A549 (cell line): ENCODE measurements at regions not wholly inside any gene's neighbourhood (a gene's known extent, or its start where the extent isn't known, plus 50 kb on each side); places are given as distances from the start of the nearest gene placed in this dataset.

Experiments used
- ATAC-seq, 2 experiments: fragments of 200-7000 bp in 1 of 2; fragments of >200 bp in 1 of 2; cut with Nextera tagmentation in 1 of 2; cut with Tn5 transposase in 1 of 2; 3 replicates each; pipeline versions ENCODE4 v1.8.0 to v1.9.1; 2018 to 2020; ENCODE audit warnings: mild to moderate bottlenecking in 1 of 2, moderate library complexity in 1 of 2
- CTCF ChIA-PET: fragments of 300-600 bp; sonication (Branson Sonifier 250); formaldehyde crosslinking; extraction: SDS; loops from one replicate; lab custom pipeline; 2021; ENCODE audit warnings: antibody characterized with exemption, inconsistent platforms; lab: Yijun Ruan, JAX
- POLR2A ChIA-PET: fragments of 350-600 bp; formaldehyde crosslinking; extraction: SDS; loops from one replicate; lab custom pipeline; 2021; ENCODE audit warnings: antibody characterized with exemption, inconsistent platforms; lab: Yijun Ruan, JAX
- DNase-seq, 2 experiments: peaks; one replicate each; pipeline versions ENCODE4 v3.0.0 to v3.0.0-alpha.2; 2011 to 2016; ENCODE audit warnings: low read depth in 1 of 2, low spot score in 1 of 2
- FAIRE-seq: peaks from 2 replicates; lab custom pipeline; 2011; peaks lifted over from hg19 to GRCh38; lab: Jason Lieb, UNC
- H3K27ac ChIP-seq, 2 experiments: fragments of >200 bp; sonication (Bioruptor Twin); formaldehyde crosslinking; 3 replicates each; pipeline ENCODE4 v1.5.1; 2016 to 2017
- H3K4me1 ChIP-seq: fragments of >200 bp; sonication (Bioruptor Twin); formaldehyde crosslinking; 3 replicates; pipeline ENCODE4 v1.6.1; 2016
- H3K4me2 ChIP-seq: fragments of >200 bp; sonication (Bioruptor Twin); formaldehyde crosslinking; 3 replicates; pipeline ENCODE4 v1.6.1; 2016
- H3K4me3 ChIP-seq: fragments of >200 bp; sonication (Bioruptor Twin); formaldehyde crosslinking; 3 replicates; pipeline ENCODE4 v1.5.1; 2016
- H3K9me3 ChIP-seq: fragments of >200 bp; sonication (Bioruptor Twin); formaldehyde crosslinking; 3 replicates; pipeline ENCODE4 v1.6.1; 2016
- CHD4 ChIP-seq: fragments of 200-600 bp; sonication (generic); IDR thresholded peaks from 2 replicates; pipeline ENCODE4 v1.6.1; 2016; ENCODE audit warnings: antibody characterized with exemption, mild to moderate bottlenecking, borderline replicate concordance
- E2F6 ChIP-seq: IDR thresholded peaks from 2 replicates; pipeline ENCODE4 v1.6.1; 2012; ENCODE audit warnings: low read depth, borderline replicate concordance
- FOSB ChIP-seq: fragments of 250-450 bp; sonication (Bioruptor Pico); IDR thresholded peaks from 2 replicates; pipeline ENCODE4 v1.5.0; 2020; ENCODE audit warnings: mild to moderate bottlenecking, moderate library complexity
- HEYL ChIP-seq: fragments of 250-450 bp; sonication (Bioruptor Pico); IDR thresholded peaks from 2 replicates; pipeline ENCODE4 v1.8.0; 2021; ENCODE audit warnings: mild to moderate bottlenecking, moderate library complexity
- HOXA7 ChIP-seq: fragments of 250-450 bp; sonication (Bioruptor Pico); IDR thresholded peaks from 2 replicates; pipeline ENCODE4 v1.5.0; 2020; ENCODE audit warnings: mild to moderate bottlenecking, moderate library complexity
- HOXB13 ChIP-seq: fragments of 250-450 bp; sonication (Bioruptor Pico); IDR thresholded peaks from 2 replicates; pipeline ENCODE4 v1.5.0; 2020; ENCODE audit warnings: low read depth, mild to moderate bottlenecking, moderate library complexity
- HOXB5 ChIP-seq: fragments of 250-450 bp; sonication (Bioruptor Pico); IDR thresholded peaks from 2 replicates; pipeline ENCODE4 v1.5.0; 2020; ENCODE audit warnings: mild to moderate bottlenecking, moderate library complexity
- KDM1A ChIP-seq: fragments of 200-600 bp; sonication (generic); IDR thresholded peaks from 2 replicates; pipeline ENCODE4 v1.6.1; 2016; ENCODE audit warnings: low read depth, mild to moderate bottlenecking
- KDM5A ChIP-seq: fragments of 200-600 bp; sonication (generic); IDR thresholded peaks from 2 replicates; pipeline ENCODE4 v1.6.1; 2016; ENCODE audit warnings: antibody characterized with exemption, mild to moderate bottlenecking
- MAFK ChIP-seq: fragments of 450-650 bp; IDR thresholded peaks from 2 replicates; pipeline ENCODE4 v1.6.1; 2014; ENCODE audit not compliant: partially characterized antibody
- MYC ChIP-seq: IDR thresholded peaks from 2 replicates; pipeline ENCODE4 v1.6.1; 2012; ENCODE audit warnings: mild to moderate bottlenecking, inconsistent platforms, low read length, improper control_type of control experiment, borderline replicate concordance
- NPAS2 ChIP-seq: fragments of 250-450 bp; sonication (Bioruptor Pico); IDR thresholded peaks from 2 replicates; pipeline ENCODE4 v1.8.0; 2022; ENCODE audit warnings: mild to moderate bottlenecking, moderate library complexity, borderline replicate concordance
- PHF8 ChIP-seq: fragments of 200-600 bp; sonication (generic); IDR thresholded peaks from 2 replicates; pipeline ENCODE4 v1.6.1; 2016; ENCODE audit warnings: low read depth, mild to moderate bottlenecking, antibody characterized with exemption, moderate library complexity, borderline replicate concordance
- POLR2AphosphoS2 ChIP-seq: conservative IDR thresholded peaks from 2 replicates; pipeline ENCODE4 v1.6.1; 2012; ENCODE audit warnings: low read length, improper control_type of control experiment, inconsistent platforms
- RAD21 ChIP-seq, 2 experiments: fragments of >200 bp in 1 of 2; sonication (Bioruptor Twin) in 1 of 2; formaldehyde crosslinking in 1 of 2; IDR thresholded peaks in 1 of 2; conservative IDR thresholded peaks in 1 of 2; 2 replicates in 1 of 2; 3 replicates in 1 of 2; pipeline ENCODE4 v1.6.1; 2012 to 2018; ENCODE audit warnings: inconsistent platforms in 1 of 2
- RCOR1 ChIP-seq: fragments of 150-350 bp; IDR thresholded peaks from 2 replicates; pipeline ENCODE4 v1.6.1; 2014; ENCODE audit warnings: antibody characterized with exemption, low read length, low read depth
- RFX5 ChIP-seq: fragments of 450-650 bp; IDR thresholded peaks from 2 replicates; pipeline ENCODE4 v1.7.1; 2014; ENCODE audit warnings: antibody characterized with exemption, mild to moderate bottlenecking, moderate library complexity
- TFCP2L1 ChIP-seq: fragments of 250-450 bp; sonication (Bioruptor Pico); IDR thresholded peaks from 2 replicates; pipeline ENCODE4 v1.5.0; 2021; ENCODE audit warnings: mild to moderate bottlenecking
- TP53 ChIP-seq: fragments of 250-450 bp; sonication (Bioruptor Pico); IDR thresholded peaks from 2 replicates; pipeline ENCODE4 v1.5.0; 2021; ENCODE audit warnings: mild to moderate bottlenecking, moderate library complexity
- ZC3H11A ChIP-seq: fragments of 450-650 bp; IDR thresholded peaks from 2 replicates; pipeline ENCODE4 v1.6.1; 2014; ENCODE audit warnings: antibody characterized with exemption, mild to moderate bottlenecking
- ZNF302 ChIP-seq: fragments of 250-450 bp; sonication (Bioruptor Pico); IDR thresholded peaks from 2 replicates; pipeline ENCODE4 v1.9.0; 2021; ENCODE audit warnings: inconsistent platforms, mild to moderate bottlenecking, moderate library complexity
- WGBS: methylation state at CpG from one replicate; pipeline ENCODE4 v1.1.6; 2017; ENCODE audit errors: missing lambda C conversion rate; 5-methylcytosine and 5-hydroxymethylcytosine counted together
- TF ChIP-seq, protein P1 (sequence below): IDR thresholded peaks from 2 replicates; pipeline ENCODE4 v1.6.1; 2012
- TF ChIP-seq, protein P2 (sequence below): fragments of 450-650 bp; IDR thresholded peaks from 2 replicates; pipeline ENCODE4 v1.6.1; 2014; ENCODE audit warnings: antibody characterized with exemption
- TF ChIP-seq, protein P3 (sequence below): fragments of 250-450 bp; sonication (Bioruptor Pico); IDR thresholded peaks from 2 replicates; pipeline ENCODE4 v1.5.0; 2021; ENCODE audit warnings: mild to moderate bottlenecking, moderate library complexity, borderline replicate concordance
- TF ChIP-seq, protein P4 (sequence below): fragments of 150-350 bp; IDR thresholded peaks from 2 replicates; pipeline ENCODE4 v1.6.1; 2014; ENCODE audit warnings: low read depth, mild to moderate bottlenecking, low read length

DNA sequence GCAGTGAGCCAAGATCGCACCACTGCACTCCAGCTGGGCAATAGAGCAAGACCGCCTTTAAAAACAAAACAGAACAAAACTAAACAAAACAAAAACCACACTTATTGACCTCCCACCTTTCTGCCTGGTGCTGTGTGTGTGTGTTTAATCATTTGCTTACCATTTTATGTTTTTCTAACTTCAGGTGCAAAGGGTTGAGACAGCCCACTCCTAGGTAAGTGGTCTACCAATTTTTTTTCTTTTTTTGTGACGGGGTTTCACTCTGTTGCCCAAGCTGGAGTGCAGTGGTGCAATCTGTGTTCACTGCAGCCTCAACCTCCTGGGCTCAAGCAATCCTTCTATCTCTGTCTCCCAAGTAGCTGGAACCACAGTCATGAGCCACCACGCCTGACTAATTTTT, 65.8 kb downstream of the SALL1 start:
- 27% methylated on average over 4 of the region's 4 CpGs for WGBS
- ATAC-seq (no peak), DNase-seq (no peak), FAIRE-seq (no peak)
- Histone ChIP-seq H3K4me2 (no peak overlapping the region), H3K4me3 (no peak overlapping the region), H3K4me1 (no peaks in the 10 kb centered on the region), H3K27ac (no peak overlapping the region), H3K9me3 (no peaks in the 10 kb centered on the region)
- ChIA-PET POLR2A (no interaction called here), CTCF (interaction anchor here (0.5 kb wide), 1 partner anchor 1367 kb away, joined by 3 read pairs; no protein-coding TSS in a partner anchor)
- TF ChIP-seq RCOR1 (no peak), HOXB5 (CRISPR knock-in tag) (no peak), CHD4 (no peak), KDM1A (no peak), TP53 (no peak), PHF8 (no peak), MYC (no peak), NPAS2 (no peak), ZNF302 (CRISPR knock-in tag) (no peak), RAD21 (conservative IDR thresholded peaks at IDR 0.05 in 1 of 2, IDR thresholded peaks at IDR 0.05 in 1 of 2) (no peak), KDM5A (no peak)
- TF ChIP-seq, protein P1, sequence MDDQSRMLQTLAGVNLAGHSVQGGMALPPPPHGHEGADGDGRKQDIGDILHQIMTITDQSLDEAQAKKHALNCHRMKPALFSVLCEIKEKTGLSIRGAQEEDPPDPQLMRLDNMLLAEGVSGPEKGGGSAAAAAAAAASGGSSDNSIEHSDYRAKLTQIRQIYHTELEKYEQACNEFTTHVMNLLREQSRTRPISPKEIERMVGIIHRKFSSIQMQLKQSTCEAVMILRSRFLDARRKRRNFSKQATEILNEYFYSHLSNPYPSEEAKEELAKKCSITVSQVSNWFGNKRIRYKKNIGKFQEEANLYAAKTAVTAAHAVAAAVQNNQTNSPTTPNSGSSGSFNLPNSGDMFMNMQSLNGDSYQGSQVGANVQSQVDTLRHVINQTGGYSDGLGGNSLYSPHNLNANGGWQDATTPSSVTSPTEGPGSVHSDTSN: no peak

- 5% methylated on average over 3 of the region's 3 CpGs for WGBS
- Histone ChIP-seq H3K9me3 (no peaks in the 10 kb centered on the region), H3K4me2 (no peak overlapping the region), H3K4me3 (no peak overlapping the region), H3K27ac (no peak overlapping the region), H3K4me1 (no peaks in the 10 kb centered on the region)
- ChIA-PET POLR2A (no interaction called here), CTCF (no interaction called here)
- DNase-seq: no peak
- no peak for ATAC-seq
- no peak for FAIRE-seq
- TF ChIP-seq FOSB (CRISPR knock-in tag) (no peak), HEYL (CRISPR knock-in tag) (no peak), E2F6 (no peak), HOXB13 (CRISPR knock-in tag) (no peak), NPAS2 (no peak), MYC (no peak), CHD4 (no peak), RFX5 (no peak), HOXA7 (CRISPR knock-in tag) (no peak), MAFK (no peak), ZC3H11A (no peak), RAD21 (conservative IDR thresholded peaks at IDR 0.05 in 1 of 2, IDR thresholded peaks at IDR 0.05 in 1 of 2) (no peak), POLR2AphosphoS2 (no peak), TFCP2L1 (CRISPR knock-in tag) (no peak)
- TF ChIP-seq, protein P2, sequence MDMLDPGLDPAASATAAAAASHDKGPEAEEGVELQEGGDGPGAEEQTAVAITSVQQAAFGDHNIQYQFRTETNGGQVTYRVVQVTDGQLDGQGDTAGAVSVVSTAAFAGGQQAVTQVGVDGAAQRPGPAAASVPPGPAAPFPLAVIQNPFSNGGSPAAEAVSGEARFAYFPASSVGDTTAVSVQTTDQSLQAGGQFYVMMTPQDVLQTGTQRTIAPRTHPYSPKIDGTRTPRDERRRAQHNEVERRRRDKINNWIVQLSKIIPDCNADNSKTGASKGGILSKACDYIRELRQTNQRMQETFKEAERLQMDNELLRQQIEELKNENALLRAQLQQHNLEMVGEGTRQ: no peak
- TF ChIP-seq, protein P3, sequence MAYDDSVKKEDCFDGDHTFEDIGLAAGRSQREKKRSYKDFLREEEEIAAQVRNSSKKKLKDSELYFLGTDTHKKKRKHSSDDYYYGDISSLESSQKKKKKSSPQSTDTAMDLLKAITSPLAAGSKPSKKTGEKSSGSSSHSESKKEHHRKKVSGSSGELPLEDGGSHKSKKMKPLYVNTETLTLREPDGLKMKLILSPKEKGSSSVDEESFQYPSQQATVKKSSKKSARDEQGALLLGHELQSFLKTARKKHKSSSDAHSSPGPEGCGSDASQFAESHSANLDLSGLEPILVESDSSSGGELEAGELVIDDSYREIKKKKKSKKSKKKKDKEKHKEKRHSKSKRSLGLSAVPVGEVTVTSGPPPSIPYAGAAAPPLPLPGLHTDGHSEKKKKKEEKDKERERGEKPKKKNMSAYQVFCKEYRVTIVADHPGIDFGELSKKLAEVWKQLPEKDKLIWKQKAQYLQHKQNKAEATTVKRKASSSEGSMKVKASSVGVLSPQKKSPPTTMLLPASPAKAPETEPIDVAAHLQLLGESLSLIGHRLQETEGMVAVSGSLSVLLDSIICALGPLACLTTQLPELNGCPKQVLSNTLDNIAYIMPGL: no peak
- TF ChIP-seq, protein P4, sequence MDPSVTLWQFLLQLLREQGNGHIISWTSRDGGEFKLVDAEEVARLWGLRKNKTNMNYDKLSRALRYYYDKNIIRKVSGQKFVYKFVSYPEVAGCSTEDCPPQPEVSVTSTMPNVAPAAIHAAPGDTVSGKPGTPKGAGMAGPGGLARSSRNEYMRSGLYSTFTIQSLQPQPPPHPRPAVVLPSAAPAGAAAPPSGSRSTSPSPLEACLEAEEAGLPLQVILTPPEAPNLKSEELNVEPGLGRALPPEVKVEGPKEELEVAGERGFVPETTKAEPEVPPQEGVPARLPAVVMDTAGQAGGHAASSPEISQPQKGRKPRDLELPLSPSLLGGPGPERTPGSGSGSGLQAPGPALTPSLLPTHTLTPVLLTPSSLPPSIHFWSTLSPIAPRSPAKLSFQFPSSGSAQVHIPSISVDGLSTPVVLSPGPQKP: no peak
- TF ChIP-seq, protein P1: no peak
These were observed 66.8 kb downstream of the SALL1 start for GRCh38 chr16:51084074-51084928.
